NCI-H2196 treated with DMSO at 0.1 percent for 48 hours (cell line): ENCODE measurements at regions not wholly inside any gene's neighbourhood (a gene's known extent, or its start where the extent isn't known, plus 50 kb on each side); places are given as distances from the start of the nearest gene placed in this dataset.

Source experiments
- DNase-seq: peaks from one replicate; lab custom pipeline; 2025; ENCODE audit not compliant: unreplicated experiment; lab: John Stamatoyannopoulos, UW

DNA sequence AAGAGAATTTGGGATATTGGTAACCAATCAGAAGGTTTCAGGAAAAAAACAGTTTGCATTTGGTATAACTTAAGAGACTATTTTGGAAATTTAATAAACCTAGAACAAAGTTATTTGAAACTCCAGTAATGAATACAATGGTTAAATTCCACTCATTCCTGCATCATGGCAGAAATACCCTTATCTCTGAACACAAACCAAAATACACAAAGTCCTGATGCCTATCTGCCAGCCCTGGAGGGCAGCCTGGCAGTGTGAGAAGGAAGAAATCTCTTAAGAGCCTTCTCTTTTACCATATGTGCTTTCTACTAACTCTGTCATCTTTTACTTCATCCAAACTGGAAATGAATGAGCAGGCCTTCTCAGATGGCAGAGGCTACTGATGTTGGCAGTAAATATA is 147.1 kb upstream of the LYZL1 start:
- DNase-seq: no peak

DNA sequence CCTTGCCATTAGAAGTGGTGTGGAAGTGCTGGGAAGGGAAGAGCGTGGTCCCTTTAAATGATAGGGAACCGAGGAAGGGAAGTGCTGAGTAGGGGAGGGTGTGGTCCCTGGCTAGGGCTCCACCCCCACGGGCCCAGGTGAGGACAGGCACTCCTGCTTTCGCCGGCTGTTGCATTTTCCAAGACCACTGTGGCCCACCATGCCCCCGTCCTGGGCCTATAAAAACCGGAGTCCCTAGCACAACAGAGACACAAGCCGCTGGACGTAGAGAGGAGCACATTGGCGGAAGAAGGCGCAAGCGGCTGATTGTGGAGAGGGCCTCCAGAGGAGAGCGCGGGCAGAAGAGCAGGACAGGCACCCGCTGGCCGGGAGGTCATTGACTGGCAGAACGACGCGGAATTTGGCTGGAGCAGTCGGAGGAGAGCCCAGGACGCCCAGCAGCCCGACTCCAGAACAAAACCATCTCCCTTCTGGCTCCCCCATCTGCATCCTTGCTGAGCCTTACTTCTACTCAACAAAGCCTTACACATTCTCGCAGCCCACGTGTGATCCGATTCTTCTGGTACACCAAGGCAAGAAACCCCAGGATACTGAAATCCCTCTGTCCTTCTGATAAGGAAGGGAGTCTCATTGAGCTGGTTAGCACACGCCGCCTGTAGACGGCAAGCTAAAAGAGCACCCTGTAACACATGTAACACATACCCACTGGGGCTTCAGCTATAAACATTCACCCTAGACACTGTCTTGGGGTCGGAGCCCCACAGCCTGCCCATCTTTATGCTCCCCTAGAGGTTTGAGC is 146.2 kb upstream of the LYZL1 start:
- DNase-seq: no peak

DNA sequence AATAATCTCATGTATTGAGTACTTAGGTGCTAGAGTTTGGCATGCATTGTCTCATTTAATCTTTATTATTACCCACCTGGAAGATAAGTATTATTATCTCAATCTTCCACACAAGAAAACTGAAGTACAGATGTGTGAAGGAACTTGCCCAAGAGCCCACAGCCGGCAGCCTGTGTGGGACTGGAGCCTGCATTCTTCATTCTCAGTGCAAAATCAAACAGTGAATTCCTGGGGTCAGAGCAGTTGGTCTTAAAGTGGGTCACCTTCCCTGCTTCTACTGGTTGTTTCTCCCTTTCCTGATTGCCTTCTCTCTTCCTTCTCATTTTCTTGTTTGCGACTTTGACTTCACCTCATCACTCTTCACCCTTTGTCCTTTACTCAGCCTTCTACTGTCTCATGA is 144.7 kb upstream of the LYZL1 start:
- no peak for DNase-seq

DNA sequence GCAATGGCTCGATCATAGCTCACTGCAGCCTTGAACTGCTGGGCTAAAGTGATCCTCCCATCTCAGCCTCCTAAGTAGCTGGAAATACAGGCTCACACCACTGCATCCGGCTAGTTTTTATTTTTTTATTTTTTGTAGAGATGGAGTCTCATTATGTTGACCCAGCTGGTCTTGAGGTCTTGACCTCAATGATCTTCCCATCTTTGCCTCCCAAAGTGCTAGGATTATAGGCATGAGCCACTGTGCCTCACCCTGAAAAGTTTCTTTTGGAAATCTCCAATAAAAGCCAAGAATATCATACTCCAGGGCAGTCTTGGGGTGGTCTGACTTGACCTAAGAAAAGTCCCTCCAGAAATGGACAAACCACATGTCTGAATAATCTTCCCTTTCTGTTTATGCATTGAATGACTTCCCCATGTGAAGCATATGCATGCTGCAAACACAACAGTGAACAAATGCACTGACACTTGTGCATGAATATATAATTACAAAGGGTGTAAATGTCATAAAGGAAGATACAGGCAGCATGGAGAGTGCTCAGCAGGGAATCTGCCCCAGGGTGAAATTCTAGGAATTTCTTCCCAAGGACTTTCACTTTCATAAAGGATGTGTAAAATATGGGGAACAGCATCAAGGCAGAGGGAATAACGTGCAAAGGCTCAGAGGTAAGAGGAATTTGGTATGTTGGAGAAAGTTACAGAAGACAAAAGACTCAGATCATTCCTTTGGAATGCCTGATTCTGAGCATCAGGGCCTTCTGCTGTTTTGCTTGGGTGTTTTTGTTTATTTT is 142.4 kb upstream of the LYZL1 start:
- DNase-seq: no peak

DNA sequence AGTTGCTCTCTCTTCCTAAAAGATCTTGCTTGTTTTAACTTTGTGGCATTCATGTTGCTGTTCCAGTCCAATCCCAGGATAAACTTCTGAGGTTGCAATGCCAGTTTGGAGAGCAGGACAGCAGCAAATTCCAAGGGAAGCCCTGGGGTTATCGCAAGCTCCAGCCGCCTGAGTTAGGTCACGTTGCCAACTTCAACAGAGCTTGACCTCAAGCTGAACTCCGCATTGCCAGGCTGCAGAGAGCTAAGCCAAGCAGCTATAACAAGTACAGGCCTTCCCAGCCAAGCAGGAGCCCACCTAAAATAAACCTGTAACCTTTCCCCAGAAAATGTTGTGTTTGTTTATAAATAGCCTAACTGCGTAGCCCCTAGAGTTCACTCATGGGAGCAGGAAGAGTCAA is 138.9 kb upstream of the LYZL1 start:
- DNase-seq: no peak

DNA sequence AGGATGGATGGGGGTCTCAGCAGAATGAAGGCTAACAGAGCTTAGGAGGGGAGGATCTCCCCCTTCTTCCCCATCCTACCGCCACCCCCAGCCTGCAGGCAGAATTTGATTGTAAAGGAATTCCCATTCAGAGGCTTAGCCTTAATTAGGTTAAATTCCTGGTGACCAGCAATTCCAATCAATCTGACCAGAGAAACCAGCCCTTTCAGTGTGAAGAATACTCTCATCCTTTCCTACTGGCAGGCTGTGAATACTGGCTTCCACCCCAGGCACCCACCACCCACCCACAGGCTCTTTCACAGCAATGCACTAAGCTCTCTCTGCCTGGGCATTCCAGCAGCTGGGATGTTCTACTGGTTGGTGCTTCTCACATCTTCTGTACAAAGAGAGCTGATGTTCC is 137.9 kb upstream of the LYZL1 start:
- no peak for DNase-seq

DNA sequence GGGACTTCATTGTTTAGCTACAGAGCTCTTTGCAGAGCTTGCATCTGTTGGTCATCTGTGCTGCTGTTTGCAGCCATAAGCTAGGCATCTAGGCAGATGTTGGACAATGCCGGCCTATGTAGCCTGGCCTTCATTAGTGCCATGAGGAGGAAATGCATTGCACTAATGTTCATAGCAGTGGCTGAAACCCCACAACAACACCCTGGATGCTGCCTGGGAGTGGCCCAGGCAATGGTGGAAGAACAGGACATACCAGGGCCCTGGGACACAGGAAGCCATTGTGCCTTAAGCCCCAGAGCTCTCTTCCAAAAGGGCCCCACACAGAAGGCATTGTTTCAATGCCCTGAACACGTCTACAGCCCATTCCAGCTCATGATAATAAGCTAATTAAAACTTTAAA is 131.5 kb upstream of the LYZL1 start:
- no peak for DNase-seq

DNA sequence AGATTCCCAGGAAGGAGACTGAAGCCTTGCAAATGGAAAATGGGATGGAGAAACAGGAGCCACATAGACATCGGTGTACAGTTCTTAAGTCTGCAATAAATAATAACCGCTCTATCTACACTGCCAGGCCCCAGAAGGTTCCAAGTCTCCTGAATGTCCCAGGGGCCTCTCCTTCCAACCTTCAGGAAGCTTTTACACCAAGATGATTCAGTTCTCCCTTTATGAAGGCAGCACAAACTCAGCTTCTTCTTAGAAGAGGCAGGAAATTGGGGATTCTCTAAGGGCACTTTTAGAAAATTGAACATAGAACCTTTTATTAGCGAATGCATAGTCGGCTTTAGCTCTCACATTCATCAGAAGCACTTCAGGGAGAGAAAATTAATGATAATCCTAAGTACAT is 130.8 kb upstream of the LYZL1 start:
- DNase-seq: no peak

DNA sequence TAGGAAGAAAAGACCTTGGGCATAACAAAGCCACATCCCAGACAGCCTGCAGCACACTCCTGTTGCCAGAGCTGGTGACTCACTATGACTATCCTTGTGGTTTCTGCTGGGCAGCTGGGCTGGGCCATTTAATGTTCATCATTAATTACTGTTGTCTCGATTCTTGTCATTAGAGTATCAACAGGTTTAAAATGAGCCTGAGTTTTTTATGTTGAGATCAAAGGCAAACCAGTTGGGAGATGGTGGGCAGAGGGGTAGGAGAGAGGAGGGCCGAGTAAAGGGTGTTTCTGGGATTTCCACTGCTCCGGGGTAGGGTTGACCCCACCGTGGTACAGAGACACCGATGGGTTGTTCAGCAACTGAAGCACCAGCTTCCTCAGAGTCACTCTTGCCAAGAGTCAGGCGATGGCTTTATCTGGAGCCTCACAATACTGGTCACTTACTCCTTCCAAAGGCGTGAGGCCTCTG is 128.7 kb upstream of the LYZL1 start:
- no peak for DNase-seq

DNA sequence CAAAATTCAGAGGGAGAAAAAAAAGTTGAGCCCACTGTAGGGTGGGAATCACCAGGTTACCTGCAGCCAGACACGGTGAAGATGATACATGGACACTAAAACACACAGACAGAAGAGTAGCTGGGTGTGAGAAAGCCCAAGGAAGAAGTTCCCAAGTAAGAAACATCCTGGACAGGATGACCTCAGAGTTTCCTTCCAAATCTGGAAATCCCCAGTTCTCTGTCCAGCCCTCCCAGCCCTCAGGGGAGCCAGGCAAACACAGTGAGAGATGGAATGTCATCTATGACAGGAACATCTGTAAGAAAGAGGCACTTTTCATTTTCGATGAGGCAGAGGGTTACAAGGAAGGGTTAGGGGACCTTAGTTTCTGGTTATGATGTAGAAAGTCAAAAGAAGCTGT is 125.1 kb upstream of the LYZL1 start:
- no peak for DNase-seq

DNA sequence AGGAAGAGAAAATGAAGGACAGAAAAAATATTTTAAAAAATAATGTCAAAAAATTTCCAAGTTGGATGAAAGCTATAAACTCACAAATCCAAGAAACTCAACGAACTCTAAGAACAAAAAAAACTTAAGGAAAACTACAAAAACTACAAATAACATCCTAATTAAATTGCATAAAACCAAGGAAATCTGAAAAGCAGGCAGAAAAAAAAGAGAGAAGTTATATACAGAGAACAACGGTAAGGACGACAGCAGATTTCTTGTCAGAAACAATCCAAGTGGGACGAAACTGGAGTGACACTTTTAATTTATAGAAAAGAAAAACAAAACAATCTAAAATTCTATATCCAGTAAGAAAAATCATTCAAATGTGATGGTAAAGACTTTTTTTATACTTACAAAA is 122.2 kb upstream of the LYZL1 start:
- DNase-seq: no peak

DNA sequence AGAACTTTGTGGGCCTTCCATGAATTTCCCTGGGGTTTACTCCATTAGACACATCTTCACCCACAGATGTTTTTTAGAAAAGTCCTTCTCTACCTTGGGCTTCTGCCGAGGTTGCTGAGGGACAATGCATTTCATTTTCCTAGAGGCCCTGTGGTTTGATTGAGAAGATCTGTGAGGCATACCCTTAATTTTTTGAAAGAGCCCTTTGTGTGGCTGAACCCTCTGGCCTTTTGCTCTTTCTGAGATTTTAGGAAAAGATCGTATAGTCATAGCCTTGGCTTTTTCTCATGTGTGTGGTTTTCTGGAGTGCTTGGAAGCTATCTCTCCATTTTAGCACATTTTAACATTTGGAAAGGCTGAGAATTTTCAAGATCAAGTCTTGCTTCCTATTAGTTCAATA is 119.8 kb upstream of the LYZL1 start:
- no peak for DNase-seq

DNA sequence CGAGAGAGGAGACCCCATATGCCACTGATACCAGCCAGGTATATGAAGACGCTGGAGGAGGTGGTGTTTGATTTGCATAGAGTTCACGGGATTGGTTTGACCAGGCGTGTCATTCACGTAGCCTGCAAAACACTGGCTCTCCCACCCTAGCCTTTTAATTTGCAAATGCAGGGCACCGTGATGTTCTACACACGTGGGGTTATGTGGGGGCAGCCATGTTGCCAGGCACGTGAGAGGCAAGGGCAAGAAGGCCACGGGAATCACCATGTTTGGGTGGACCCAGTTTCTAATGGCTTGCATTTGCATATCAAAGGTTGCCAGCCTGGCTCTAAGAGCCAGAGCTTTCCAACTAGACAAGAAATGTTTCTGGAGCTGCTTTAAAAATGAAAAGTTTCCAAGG is 117.2 kb upstream of the LYZL1 start:
- DNase-seq: no peak

DNA sequence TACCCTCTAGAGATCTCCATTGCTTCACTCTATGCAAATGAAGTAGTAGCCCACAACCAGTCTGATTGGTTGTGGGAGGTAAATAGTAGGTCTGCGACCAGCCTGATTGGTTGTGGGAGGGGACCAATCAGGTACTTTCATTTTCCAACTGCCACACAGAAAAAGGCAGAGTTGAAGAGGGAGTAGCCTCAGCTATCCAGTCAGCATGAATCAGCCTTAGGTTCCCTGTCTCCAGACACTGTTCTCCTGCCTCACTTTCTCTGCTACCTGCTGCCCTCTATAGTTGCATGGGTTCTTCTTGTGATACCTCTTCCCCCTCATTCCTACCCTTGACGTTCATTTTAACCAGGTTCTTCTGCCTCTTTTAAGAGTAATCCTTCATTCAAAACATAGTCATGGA is 114.5 kb upstream of the LYZL1 start:
- DNase-seq: no peak

DNA sequence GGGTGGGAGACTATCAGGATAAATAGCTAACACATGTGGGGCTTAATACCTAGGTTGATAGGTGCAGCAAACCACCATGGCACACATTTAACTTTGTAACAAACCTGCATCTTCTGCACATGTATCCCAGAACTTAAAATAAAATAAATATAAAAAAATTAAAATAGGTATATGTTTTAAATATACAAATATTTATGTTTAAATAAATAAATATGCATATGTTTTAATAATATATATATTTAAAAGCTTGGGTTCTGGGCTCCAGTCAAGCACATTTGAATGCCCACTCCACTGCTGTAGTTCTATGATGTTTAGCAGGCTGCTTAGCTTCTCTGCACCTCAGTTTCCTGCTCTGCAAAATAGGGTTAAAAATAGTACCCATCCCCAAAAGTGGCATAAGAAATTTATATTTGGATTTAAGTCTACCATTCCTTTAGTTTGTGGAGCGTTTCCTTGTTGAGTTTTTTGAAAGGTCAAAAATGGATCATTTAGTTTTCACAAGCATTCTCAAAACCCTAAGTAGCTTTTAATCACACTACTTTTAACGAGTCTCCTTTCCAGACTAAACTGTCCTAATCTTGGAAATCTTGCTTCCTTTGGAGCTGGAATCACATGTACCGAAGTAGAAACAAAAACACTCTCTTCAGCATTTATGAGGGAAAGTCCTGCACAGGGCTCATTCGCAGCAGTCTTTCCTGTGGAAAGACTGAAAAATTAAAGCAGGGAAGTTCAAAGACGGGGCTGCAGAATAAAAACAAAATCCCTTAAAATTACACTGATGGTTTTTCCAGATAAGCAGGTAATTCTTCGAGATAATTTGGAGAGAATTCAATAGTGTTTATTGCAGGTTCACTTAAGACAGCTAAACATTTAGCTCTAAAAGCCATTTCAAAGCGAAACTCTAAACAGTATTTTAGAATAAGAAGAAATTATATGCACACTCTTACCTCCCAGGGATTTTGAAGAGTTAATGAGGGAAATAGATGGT is 111.7 kb upstream of the LYZL1 start:
- no peak for DNase-seq

DNA sequence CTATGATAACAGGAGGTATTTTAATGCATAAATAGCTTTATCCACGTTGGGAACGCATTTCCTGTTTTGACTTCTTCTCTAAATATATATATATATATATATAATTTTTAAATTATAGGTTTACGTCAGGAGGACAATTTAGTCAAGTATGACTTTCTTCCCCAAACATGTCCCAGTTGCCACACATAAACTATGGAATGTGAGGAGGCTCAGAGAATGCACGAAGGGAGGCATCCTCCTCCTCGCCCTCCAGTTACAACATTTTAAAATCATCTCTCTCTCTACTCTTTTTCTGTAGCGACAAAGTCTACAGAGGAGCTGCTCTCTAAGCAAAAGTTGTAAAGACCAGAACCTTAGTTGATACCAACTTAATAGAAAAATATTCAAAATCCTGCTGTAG is 106.9 kb upstream of the LYZL1 start:
- DNase-seq: no peak

DNA sequence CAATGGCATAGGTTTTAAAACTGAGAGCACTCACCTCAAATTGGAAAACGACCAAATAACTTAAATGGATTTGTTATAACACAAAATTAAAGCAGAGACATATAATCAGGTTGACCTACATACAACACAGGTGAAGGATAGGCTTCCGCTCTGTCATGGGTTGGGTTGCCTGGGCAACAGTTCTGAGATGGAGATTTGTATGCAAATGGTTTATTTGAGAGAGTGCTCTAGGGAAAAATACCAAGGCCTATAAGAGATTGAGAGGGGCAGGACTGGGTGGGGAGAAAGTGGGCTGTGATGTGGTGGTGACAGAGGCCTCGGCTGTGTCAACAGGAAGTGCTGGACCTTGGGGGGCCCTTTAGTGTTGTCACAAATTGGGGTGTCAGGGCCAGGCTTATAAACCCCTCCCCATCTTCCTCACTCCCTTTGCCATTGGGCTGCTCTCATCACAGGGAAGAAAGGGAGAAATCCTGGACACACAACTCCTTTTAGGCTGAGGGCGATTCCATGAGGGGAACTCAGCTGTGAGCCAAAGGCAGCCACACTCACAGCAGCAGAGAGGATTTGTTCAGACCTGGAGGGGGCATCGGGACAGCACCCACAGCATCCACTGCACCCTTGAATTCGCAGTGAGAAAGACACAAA is 105.4 kb upstream of the LYZL1 start:
- DNase-seq: no peak

DNA sequence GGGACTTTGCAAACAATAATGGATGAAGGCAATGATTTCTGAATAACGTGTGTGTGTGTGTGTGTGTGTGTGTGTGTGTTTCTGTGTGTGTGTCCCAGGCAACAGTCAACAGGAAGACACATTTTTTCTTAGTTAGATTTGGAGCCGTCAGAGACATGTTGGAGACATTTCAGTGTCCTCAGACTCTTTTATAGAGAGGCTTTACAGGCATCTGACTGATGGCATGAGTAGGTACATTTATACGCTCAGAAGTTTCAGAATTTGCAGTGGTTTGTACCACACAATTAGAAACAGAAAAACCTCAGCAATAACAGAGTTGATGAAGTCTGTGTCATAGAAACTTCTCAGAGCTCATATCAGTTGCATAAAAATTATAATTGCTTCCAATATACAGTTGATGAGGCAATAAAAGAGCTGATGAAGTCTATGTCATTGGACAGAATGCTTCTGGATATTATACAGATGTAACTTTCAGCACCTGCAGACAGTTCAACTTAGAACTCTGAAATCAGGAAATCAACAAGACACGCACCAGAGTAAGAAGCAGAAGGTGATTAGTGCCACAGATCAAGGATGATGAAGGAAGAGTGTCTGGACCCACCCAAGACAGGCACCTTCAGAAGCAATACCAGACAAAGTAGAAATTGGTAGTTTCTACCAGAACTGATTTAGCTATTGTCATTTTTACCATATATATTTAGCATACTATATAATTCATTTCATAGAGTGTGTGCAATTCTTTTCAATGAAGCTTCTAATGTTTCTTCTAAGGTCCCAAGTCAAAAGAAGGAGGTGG is 104.5 kb upstream of the LYZL1 start:
- no peak for DNase-seq

DNA sequence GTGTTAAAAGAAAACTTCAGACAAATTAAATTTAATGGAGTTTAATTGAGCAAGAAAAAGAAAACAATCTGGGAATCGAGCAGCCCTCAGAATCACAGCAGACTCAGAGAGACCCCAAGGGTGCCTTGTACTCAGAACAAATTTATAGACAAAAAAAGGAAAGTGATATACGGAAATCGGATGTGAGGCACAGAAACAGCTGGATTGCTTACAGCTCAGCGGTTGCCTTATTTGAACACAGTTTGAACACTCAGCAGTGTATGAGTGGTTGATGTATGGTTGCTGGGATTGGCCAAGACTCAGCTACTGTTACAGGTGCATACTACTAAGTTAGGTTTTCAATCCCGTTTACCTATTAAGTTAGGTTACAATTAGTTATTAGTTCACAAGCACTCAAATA is 103.8 kb upstream of the LYZL1 start:
- DNase-seq: no peak

DNA sequence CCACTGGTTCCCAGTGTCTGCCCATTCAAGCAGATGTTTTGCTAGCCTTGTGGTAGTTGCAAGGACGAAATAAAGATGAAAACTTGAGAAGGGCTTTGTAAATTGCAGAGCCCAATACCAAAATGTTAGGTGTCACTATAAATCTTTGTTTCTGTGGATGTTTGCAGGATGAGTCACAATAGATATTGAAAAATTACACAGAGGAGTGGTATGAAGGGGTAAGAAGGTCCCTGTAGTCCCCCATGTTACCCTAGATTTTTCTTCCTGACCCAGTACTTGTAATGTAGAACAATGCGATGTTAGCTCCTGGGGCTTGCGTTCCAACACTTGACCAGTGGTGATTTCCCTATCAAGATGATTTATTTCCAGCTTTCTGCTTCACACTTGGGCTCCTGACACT is 102.6 kb upstream of the LYZL1 start:
- DNase-seq: no peak
